ENCODE measurements at regions not wholly inside any gene's neighbourhood (a gene's known extent, or its start where the extent isn't known, plus 50 kb on each side); places are given as distances from the start of the nearest gene placed in this dataset.

DNA sequence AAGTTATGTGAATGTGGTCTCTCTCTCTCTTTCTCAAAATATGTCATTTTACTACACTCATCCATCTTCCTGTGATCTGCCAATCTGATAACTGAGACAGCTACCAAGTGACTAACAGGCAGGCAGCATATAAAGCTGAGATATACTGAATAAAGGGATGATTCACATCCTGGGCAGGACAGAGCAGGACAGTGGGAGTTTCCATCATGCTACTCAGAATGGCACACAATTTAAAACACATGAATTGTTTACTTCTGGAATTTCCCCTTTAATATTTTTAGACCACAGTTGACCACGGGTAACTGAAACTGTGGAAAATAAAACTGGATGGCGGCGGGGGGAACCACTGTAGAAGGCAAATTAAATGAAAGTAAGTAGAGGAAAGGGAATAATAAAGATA, 58.6 kb upstream of the DCTD start:
- Mint-ChIP-seq H3K4me3 (no peak overlapping the region), H3K27ac (no peak overlapping the region), H3K9me3 (peaks cover 19% of the 10 kb centered on the region), H3K4me1 (peaks cover 4% of the 10 kb centered on the region), H3K27me3 (ENCODE audit: low read depth) (peaks cover 5% of the 10 kb centered on the region), H3K36me3 (no peaks in the 10 kb centered on the region)
- DNase-seq (ENCODE audit: low spot score in 2 of 2, unreplicated experiment in 2 of 2) = no peak
- TF ChIP-seq, protein P1, sequence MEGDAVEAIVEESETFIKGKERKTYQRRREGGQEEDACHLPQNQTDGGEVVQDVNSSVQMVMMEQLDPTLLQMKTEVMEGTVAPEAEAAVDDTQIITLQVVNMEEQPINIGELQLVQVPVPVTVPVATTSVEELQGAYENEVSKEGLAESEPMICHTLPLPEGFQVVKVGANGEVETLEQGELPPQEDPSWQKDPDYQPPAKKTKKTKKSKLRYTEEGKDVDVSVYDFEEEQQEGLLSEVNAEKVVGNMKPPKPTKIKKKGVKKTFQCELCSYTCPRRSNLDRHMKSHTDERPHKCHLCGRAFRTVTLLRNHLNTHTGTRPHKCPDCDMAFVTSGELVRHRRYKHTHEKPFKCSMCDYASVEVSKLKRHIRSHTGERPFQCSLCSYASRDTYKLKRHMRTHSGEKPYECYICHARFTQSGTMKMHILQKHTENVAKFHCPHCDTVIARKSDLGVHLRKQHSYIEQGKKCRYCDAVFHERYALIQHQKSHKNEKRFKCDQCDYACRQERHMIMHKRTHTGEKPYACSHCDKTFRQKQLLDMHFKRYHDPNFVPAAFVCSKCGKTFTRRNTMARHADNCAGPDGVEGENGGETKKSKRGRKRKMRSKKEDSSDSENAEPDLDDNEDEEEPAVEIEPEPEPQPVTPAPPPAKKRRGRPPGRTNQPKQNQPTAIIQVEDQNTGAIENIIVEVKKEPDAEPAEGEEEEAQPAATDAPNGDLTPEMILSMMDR (IDR thresholded peaks at IDR 0.05; ENCODE audit: unreplicated experiment) = no peak

DNA sequence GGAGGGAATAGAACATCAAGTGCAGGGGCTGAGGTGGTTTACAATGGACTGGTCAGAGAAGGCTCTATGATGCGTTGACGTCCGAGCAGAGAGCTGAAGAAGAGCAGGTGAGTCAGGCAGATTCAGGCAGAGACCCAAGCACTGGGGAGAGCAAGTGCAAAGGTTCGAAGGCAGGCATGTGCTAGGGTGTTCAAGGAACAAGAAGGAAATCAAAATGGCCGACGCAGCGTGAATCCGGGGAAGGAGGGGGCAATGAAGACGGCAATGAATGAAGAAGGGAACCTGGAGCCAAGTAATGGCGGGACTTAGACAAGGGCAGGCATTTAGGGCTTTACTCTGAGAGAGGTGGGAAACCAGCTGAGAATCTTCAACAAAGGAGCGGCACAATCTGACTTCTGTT, 56.8 kb upstream of the DCTD start:
- Mint-ChIP-seq H3K4me3 (no peak overlapping the region), H3K9me3 (peaks cover 5% of the 10 kb centered on the region), H3K36me3 (no peaks in the 10 kb centered on the region), H3K27ac (no peak overlapping the region), H3K4me1 (peaks cover 9% of the 10 kb centered on the region), H3K27me3 (ENCODE audit: low read depth) (peaks cover 15% of the 10 kb centered on the region)
- TF ChIP-seq, protein P1 (IDR thresholded peaks at IDR 0.05; ENCODE audit: unreplicated experiment) = no peak
- DNase-seq (ENCODE audit: low spot score in 2 of 2, unreplicated experiment in 2 of 2) = no peak

DNA sequence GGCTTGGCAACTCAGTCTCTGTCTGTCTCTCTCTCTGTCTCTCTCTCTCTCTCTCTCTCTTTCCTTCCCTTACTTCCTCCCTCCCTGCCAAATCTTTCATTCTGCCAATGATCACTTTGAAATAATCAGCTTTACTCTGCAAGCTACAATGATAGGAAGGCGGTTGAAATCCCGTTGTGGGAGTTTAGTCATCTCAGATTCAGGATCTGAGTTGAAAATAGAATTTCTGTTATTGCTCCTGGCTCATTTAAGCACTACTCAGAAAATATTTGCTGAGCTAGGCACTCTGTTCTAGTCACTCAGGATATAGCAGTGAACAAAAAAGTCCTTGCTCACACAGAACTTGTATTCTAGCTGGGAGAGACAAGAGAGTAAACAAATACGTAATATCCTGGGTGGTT, 56.3 kb upstream of the DCTD start:
- Mint-ChIP-seq H3K27me3 (ENCODE audit: low read depth) (peaks cover 16% of the 10 kb centered on the region), H3K4me1 (peaks cover 9% of the 10 kb centered on the region), H3K9me3 (peaks cover under 1% of the 10 kb centered on the region), H3K36me3 (no peaks in the 10 kb centered on the region), H3K27ac (no peak overlapping the region), H3K4me3 (no peak overlapping the region)
- no peak for DNase-seq (ENCODE audit: low spot score in 2 of 2, unreplicated experiment in 2 of 2)
- TF ChIP-seq, protein P1 (IDR thresholded peaks at IDR 0.05; ENCODE audit: unreplicated experiment) = no peak

DNA sequence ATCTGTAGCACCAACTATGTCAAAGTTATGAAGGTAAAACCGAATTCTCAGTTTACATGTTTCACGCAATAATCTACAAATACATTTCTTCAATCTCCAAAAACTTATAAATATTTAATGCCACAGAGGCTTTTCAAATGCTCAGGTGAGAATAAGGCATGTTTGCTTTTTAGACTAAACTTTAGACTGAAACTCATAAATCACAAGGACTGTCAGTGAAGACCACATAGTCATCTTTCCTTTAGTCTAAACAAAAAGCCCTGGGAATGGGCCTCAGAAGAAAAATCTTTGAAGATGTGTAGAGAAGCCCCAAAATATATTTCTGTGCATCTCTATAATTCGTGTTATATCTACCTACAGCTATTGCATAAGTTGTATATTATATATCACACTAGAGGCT, 54.5 kb upstream of the DCTD start:
- DNase-seq (ENCODE audit: low spot score in 2 of 2, unreplicated experiment in 2 of 2) = no peak
- Mint-ChIP-seq H3K27me3 (ENCODE audit: low read depth) (peaks cover 19% of the 10 kb centered on the region), H3K4me3 (no peak overlapping the region), H3K36me3 (no peaks in the 10 kb centered on the region), H3K9me3 (peaks cover 10% of the 10 kb centered on the region), H3K4me1 (peaks cover 9% of the 10 kb centered on the region), H3K27ac (no peak overlapping the region)
- TF ChIP-seq, protein P1 (IDR thresholded peaks at IDR 0.05; ENCODE audit: unreplicated experiment) = no peak

DNA sequence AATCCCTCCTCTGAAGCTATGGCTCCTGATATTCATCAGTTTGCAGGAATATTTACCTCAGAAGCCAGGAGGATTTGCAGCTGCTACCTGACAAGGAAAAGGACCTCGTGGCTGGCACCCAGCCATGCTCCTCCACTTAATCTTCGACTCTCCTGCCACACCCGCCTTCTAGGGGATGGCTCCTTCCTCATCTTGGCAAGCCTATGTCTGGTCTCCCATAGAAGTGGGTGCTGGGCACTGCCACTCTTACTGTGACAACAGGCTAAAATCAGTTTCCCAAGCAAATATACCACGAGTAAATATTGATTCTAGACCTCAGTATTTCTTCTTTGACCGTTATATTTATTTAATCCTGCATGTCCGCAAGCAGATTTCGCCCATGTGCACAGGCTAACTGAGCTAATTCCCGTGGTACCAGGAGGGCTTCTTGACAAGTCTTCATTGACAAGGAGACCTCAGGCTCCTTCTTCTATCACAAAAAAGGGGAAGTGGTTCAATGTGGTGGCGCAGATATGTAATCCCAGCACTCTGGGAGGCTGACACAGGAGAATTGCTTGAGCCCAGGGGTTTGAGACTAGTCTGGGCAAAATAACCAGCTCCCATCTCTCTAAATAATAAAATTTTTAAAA, 52.6 kb upstream of the DCTD start:
- DNase-seq (ENCODE audit: low spot score in 2 of 2, unreplicated experiment in 2 of 2) = no peak
- Mint-ChIP-seq H3K27ac (no peak overlapping the region), H3K36me3 (no peaks in the 10 kb centered on the region), H3K27me3 (ENCODE audit: low read depth) (peaks cover 20% of the 10 kb centered on the region), H3K4me1 (peaks cover 6% of the 10 kb centered on the region), H3K9me3 (peaks cover 15% of the 10 kb centered on the region), H3K4me3 (no peak overlapping the region)
- TF ChIP-seq, protein P1 (IDR thresholded peaks at IDR 0.05; ENCODE audit: unreplicated experiment) = no peak

Measured in mesothelial cell of epicardium (in vitro differentiated cells).